ENCODE measurements at regions not wholly inside any gene's neighbourhood (a gene's known extent, or its start where the extent isn't known, plus 50 kb on each side); places are given as distances from the start of the nearest gene placed in this dataset.

DNA sequence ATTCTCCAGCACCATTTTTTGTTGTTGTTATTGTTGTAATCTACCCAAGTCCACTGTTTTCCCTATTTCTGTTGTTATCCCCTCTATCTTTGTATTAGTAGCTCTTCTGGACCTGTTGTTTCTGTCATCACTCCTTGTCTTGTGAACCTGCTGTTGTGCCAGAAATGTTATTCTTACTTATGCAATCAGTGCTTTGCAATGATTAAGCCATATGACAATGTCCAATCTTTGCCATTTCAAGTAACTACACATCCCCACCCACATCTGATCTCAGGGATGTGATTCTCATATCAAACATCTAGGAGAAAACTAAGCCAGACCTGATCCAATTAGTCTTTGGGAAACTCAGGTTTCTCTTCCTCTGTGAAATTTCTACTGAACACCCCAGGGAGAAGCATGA, 472.6 kb upstream of the KLHL1 start:
- TF ChIP-seq, protein P1, sequence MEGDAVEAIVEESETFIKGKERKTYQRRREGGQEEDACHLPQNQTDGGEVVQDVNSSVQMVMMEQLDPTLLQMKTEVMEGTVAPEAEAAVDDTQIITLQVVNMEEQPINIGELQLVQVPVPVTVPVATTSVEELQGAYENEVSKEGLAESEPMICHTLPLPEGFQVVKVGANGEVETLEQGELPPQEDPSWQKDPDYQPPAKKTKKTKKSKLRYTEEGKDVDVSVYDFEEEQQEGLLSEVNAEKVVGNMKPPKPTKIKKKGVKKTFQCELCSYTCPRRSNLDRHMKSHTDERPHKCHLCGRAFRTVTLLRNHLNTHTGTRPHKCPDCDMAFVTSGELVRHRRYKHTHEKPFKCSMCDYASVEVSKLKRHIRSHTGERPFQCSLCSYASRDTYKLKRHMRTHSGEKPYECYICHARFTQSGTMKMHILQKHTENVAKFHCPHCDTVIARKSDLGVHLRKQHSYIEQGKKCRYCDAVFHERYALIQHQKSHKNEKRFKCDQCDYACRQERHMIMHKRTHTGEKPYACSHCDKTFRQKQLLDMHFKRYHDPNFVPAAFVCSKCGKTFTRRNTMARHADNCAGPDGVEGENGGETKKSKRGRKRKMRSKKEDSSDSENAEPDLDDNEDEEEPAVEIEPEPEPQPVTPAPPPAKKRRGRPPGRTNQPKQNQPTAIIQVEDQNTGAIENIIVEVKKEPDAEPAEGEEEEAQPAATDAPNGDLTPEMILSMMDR (IDR thresholded peaks at IDR 0.05): no peak
- no peak for TF ChIP-seq POLR2A (IDR thresholded peaks at IDR 0.05)
- no peak for TF ChIP-seq EP300 (IDR thresholded peaks at IDR 0.05)
- no peak for TF ChIP-seq POLR2AphosphoS5 (IDR thresholded peaks at IDR 0.05)
